ENCODE measurements at regions not wholly inside any gene's neighbourhood (a gene's known extent, or its start where the extent isn't known, plus 50 kb on each side); places are given as distances from the start of the nearest gene placed in this dataset.

- no peak for TF ChIP-seq CTCF (IDR thresholded peaks at IDR 0.05; ENCODE audit: low read depth, low read length)
- DNase-seq (ENCODE audit: low read depth in 2 of 2): no peak
- H3K4me3 ChIP-seq (replicated peaks in 1 of 2; ENCODE audit: low read depth in 2 of 2, low read length in 2 of 2): no peak overlapping the region
These were observed 145.2 kb downstream of the RBFOX3 start for GRCh38 chr17:79465681-79466025.

GRCh38 chr17:79465011-79465680, 145.7 kb downstream of the RBFOX3 start:
- no peak for DNase-seq (ENCODE audit: low read depth in 2 of 2)
- H3K4me3 ChIP-seq (replicated peaks in 1 of 2; ENCODE audit: low read depth in 2 of 2, low read length in 2 of 2): no peak overlapping the region
- TF ChIP-seq CTCF (IDR thresholded peaks at IDR 0.05; ENCODE audit: low read depth, low read length): no peak

GRCh38 chr17:79464318-79465010, 146.4 kb downstream of the RBFOX3 start:
- no peak for TF ChIP-seq CTCF (IDR thresholded peaks at IDR 0.05; ENCODE audit: low read depth, low read length)
- no peak for DNase-seq (ENCODE audit: low read depth in 2 of 2)
- H3K4me3 ChIP-seq (replicated peaks in 1 of 2; ENCODE audit: low read depth in 2 of 2, low read length in 2 of 2): no peak overlapping the region

- TF ChIP-seq CTCF (IDR thresholded peaks at IDR 0.05; ENCODE audit: low read depth, low read length): no peak
- no peak for DNase-seq (ENCODE audit: low read depth in 2 of 2)
- H3K4me3 ChIP-seq (replicated peaks in 1 of 2; ENCODE audit: low read depth in 2 of 2, low read length in 2 of 2): no peak overlapping the region
These were observed 147.2 kb downstream of the RBFOX3 start for GRCh38 chr17:79463421-79464317.

GRCh38 chr17:79461041-79461440, 149.8 kb downstream of the RBFOX3 start:
- TF ChIP-seq CTCF (IDR thresholded peaks at IDR 0.05; ENCODE audit: low read depth, low read length): no peak
- no peak overlapping the region for H3K4me3 ChIP-seq (replicated peaks in 1 of 2; ENCODE audit: low read depth in 2 of 2, low read length in 2 of 2)
- DNase-seq (ENCODE audit: low read depth in 2 of 2): peak in 1 of 2 donors; percentile 18

GRCh38 chr17:79459846-79460245, 151.0 kb downstream of the RBFOX3 start:
- TF ChIP-seq CTCF (IDR thresholded peaks at IDR 0.05; ENCODE audit: low read depth, low read length): no peak
- no peak for DNase-seq (ENCODE audit: low read depth in 2 of 2)
- H3K4me3 ChIP-seq (replicated peaks in 1 of 2; ENCODE audit: low read depth in 2 of 2, low read length in 2 of 2): no peak overlapping the region

All from cardiac fibroblast (primary cell).